SK-N-SH (cell line): ENCODE measurements at regions not wholly inside any gene's neighbourhood (a gene's known extent, or its start where the extent isn't known, plus 50 kb on each side); places are given as distances from the start of the nearest gene placed in this dataset.

ENCODE experiments used
- CTCF ChIA-PET: fragments of 300-600, 350-600 bp; formaldehyde crosslinking; extraction: SDS; loops from one replicate; lab custom pipeline; 2021; lab: Yijun Ruan, JAX
- POLR2A ChIA-PET: fragments of 350-600 bp; sonication (Branson Sonifier 250); formaldehyde crosslinking; extraction: SDS; loops from one replicate; lab custom pipeline; 2020; ENCODE audit warnings: antibody characterized with exemption, inconsistent platforms; lab: Yijun Ruan, JAX
- DNase-seq: peaks from one replicate; pipeline ENCODE4 v3.0.0; 2012
- H2AFZ ChIP-seq: fragments of 200-600 bp; sonication (generic); 2 replicates; pipeline ENCODE4 v1.8.1; 2016; ENCODE audit warnings: antibody characterized with exemption, mild to moderate bottlenecking, low read depth
- H3F3A ChIP-seq: fragments of 200-600 bp; sonication (generic); replicated peaks from 2 replicates; pipeline ENCODE3; 2016; ENCODE audit warnings: antibody characterized with exemption, mild to moderate bottlenecking; ENCODE audit not compliant: insufficient read depth
- H3K27ac ChIP-seq, 2 experiments: fragments of 200-500 bp in 1 of 2; fragments of 200-600 bp in 1 of 2; sonication (Bioruptor generic) in 1 of 2; sonication (generic), shearing (Covaris generic) in 1 of 2; 2 replicates each; pipeline versions ENCODE4 v1.5.1 to v1.6.1; 2014 to 2016; ENCODE audit warnings: low read depth in 2 of 2, inconsistent platforms in 1 of 2, low read length in 1 of 2, mild to moderate bottlenecking in 1 of 2, mixed read lengths in 1 of 2
- H3K27me3 ChIP-seq: fragments of 200-600 bp; sonication (generic), shearing (Covaris generic); 2 replicates; pipeline ENCODE4 v1.6.1; 2016; ENCODE audit warnings: mixed run types; ENCODE audit not compliant: insufficient read depth
- H3K36me3 ChIP-seq, 2 experiments: fragments of 200-500 bp in 1 of 2; fragments of 200-600 bp in 1 of 2; sonication (Bioruptor generic) in 1 of 2; sonication (generic) in 1 of 2; replicated peaks in 1 of 2; 2 replicates each; pipeline versions ENCODE3 to v1.5.1; 2014 to 2016; ENCODE audit warnings: low read length in 1 of 2, mild to moderate bottlenecking in 1 of 2; ENCODE audit not compliant: insufficient read depth in 2 of 2, control insufficient read depth in 1 of 2
- H3K4me1 ChIP-seq, 2 experiments: fragments of 200-500 bp in 1 of 2; fragments of 200-600 bp in 1 of 2; sonication (Bioruptor generic) in 1 of 2; sonication (generic), shearing (Covaris generic) in 1 of 2; 2 replicates each; pipeline versions ENCODE4 v1.5.1 to v1.6.1; 2014 to 2016; ENCODE audit warnings: low read depth in 1 of 2, low read length in 1 of 2, mixed run types in 1 of 2; ENCODE audit not compliant: insufficient read depth in 2 of 2, control insufficient read depth in 1 of 2
- H3K4me2 ChIP-seq: fragments of 200-600 bp; sonication (generic), shearing (Covaris generic); 2 replicates; pipeline ENCODE4 v1.6.1; 2017; ENCODE audit warnings: mixed run types
- H3K4me3 ChIP-seq, 2 experiments: fragments of 200-500 bp in 1 of 2; fragments of 200-600 bp in 1 of 2; sonication (Bioruptor generic) in 1 of 2; sonication (generic), shearing (Covaris generic) in 1 of 2; 2 replicates each; pipeline versions ENCODE4 v1.5.1 to v1.8.1; 2014 to 2016; ENCODE audit warnings: low read depth in 2 of 2, inconsistent platforms in 1 of 2, low read length in 1 of 2, mild to moderate bottlenecking in 1 of 2, mixed read lengths in 1 of 2, moderate library complexity in 1 of 2
- H3K79me2 ChIP-seq: fragments of 200-600 bp; sonication (generic); 2 replicates; pipeline ENCODE4 v1.8.1; 2017; ENCODE audit warnings: mild to moderate bottlenecking; ENCODE audit not compliant: insufficient read depth
- H3K9ac ChIP-seq: fragments of 200-600 bp; sonication (generic); 2 replicates; pipeline ENCODE4 v1.6.1; 2017; ENCODE audit warnings: mixed run types
- H3K9me2 ChIP-seq: fragments of 200-600 bp; sonication (generic); 2 replicates; pipeline ENCODE4 v1.6.1; 2017; ENCODE audit warnings: mixed run types
- H3K9me3 ChIP-seq: fragments of 200-600 bp; sonication (generic); 2 replicates; pipeline ENCODE4 v1.6.1; 2017; ENCODE audit warnings: mixed run types, mild to moderate bottlenecking, moderate library complexity
- H4K20me1 ChIP-seq: fragments of 200-600 bp; sonication (generic); 2 replicates; pipeline ENCODE4 v1.6.1; 2017; ENCODE audit warnings: mild to moderate bottlenecking, mixed run types; ENCODE audit not compliant: insufficient read depth
- CHD2 ChIP-seq: fragments of 150-350 bp; IDR thresholded peaks from 2 replicates; pipeline ENCODE4 v1.6.1; 2018; ENCODE audit warnings: low read length; ENCODE audit not compliant: partially characterized antibody
- CTCF ChIP-seq: fragments of 200-600 bp; sonication (generic); IDR thresholded peaks from 2 replicates; pipeline ENCODE4 v1.6.1; 2017; ENCODE audit warnings: antibody characterized with exemption, mild to moderate bottlenecking, moderate library complexity
- FOXJ3 ChIP-seq: sonication (generic); formaldehyde crosslinking; IDR thresholded peaks from 2 replicates; pipeline ENCODE4 v1.5.1; 2020; ENCODE audit warnings: mild to moderate bottlenecking, missing genetic modification reagents
- FOXM1 ChIP-seq: IDR thresholded peaks from 2 replicates; pipeline ENCODE4 v1.4.0; 2012; ENCODE audit warnings: low read depth, mild to moderate bottlenecking
- GABPA ChIP-seq: IDR thresholded peaks from 2 replicates; pipeline ENCODE4 v1.4.0; 2012; ENCODE audit warnings: low read depth, mild to moderate bottlenecking
- GATA2 ChIP-seq: sonication (generic); formaldehyde crosslinking; IDR thresholded peaks from 2 replicates; pipeline ENCODE4 v1.5.0; 2020; ENCODE audit warnings: mild to moderate bottlenecking, missing genetic modification reagents
- IRF3 ChIP-seq: fragments of 150-350 bp; IDR thresholded peaks from 2 replicates; pipeline ENCODE4 v1.6.1; 2016; ENCODE audit warnings: mild to moderate bottlenecking, low read depth, low read length
- MAX ChIP-seq: IDR thresholded peaks from 2 replicates; pipeline ENCODE4 v1.4.0; 2012; ENCODE audit warnings: low read depth
- NRF1 ChIP-seq: IDR thresholded peaks from 2 replicates; pipeline ENCODE4 v1.6.1; 2012; ENCODE audit warnings: low read depth, mild to moderate bottlenecking, low read length
- POLR2AphosphoS5 ChIP-seq: IDR thresholded peaks from 2 replicates; pipeline ENCODE4 v1.6.1; 2012; ENCODE audit warnings: low read depth, low read length
- RCOR1 ChIP-seq: fragments of 150-350 bp; IDR thresholded peaks from 2 replicates; pipeline ENCODE4 v1.6.1; 2017; ENCODE audit warnings: antibody characterized with exemption, low read length
- REST ChIP-seq: IDR thresholded peaks from 2 replicates; pipeline ENCODE4 v1.6.1; 2012; ENCODE audit warnings: mild to moderate bottlenecking, low read depth, low read length, moderate library complexity
- RFX5 ChIP-seq: IDR thresholded peaks from 2 replicates; pipeline ENCODE4 v1.6.1; 2012; ENCODE audit warnings: mild to moderate bottlenecking, improper control_type of control experiment, low read length
- SIN3A ChIP-seq: IDR thresholded peaks from 2 replicates; pipeline ENCODE4 v1.6.1; 2012; ENCODE audit warnings: low read depth, mild to moderate bottlenecking, low read length, moderate library complexity, borderline replicate concordance
- SMC3 ChIP-seq: IDR thresholded peaks from 2 replicates; pipeline ENCODE4 v1.6.1; 2012; ENCODE audit warnings: low read depth, low read length, improper control_type of control experiment
- USF2 ChIP-seq: fragments of 150-350 bp; IDR thresholded peaks from 2 replicates; pipeline ENCODE4 v1.6.1; 2017; ENCODE audit warnings: antibody characterized with exemption, low read length, low read depth, borderline replicate concordance
- WGBS: methylation state at CpG from one replicate; pipeline ENCODE4 v1.1.6; 2017; ENCODE audit warnings: low lambda C conversion rate; 5-methylcytosine and 5-hydroxymethylcytosine counted together

GRCh38 chr2:52396836-52397235 is 1364.9 kb upstream of the NRXN1 start:
- 4% methylated on average over 1 of the region's 1 CpG for WGBS
- no peak overlapping the region for H3K9ac ChIP-seq
- ChIA-PET CTCF (no interaction called here), POLR2A (no interaction called here)
- TF ChIP-seq NRF1: no peak
- TF ChIP-seq FOXM1: no peak
- TF ChIP-seq CHD2: no peak
- TF ChIP-seq RFX5: no peak
- no peak for TF ChIP-seq RCOR1
- TF ChIP-seq REST: no peak
- TF ChIP-seq CTCF: no peak
- no peaks in the 10 kb centered on the region for H4K20me1 ChIP-seq
- no peaks in the 10 kb centered on the region for H3K79me2 ChIP-seq
- no peak overlapping the region for H2AFZ ChIP-seq
- no peaks in the 10 kb centered on the region; a peak in 1 of 4 replicates for H3K4me1 ChIP-seq
- no peak overlapping the region for H3K4me2 ChIP-seq
- no peaks in the 10 kb centered on the region for H3K36me3 ChIP-seq
- H3K4me3 ChIP-seq: no peak overlapping the region
- DNase-seq: no peak
- no peaks in the 10 kb centered on the region for H3K27me3 ChIP-seq
- no peaks in the 10 kb centered on the region for H3F3A ChIP-seq
- H3K9me3 ChIP-seq: no peaks in the 10 kb centered on the region
- H3K9me2 ChIP-seq: no peaks in the 10 kb centered on the region
- no peak overlapping the region for H3K27ac ChIP-seq

GRCh38 chr2:52395912-52396311 is 1364.0 kb upstream of the NRXN1 start:
- no peak overlapping the region for H3K27ac ChIP-seq
- H3K9me2 ChIP-seq: no peaks in the 10 kb centered on the region
- no peak overlapping the region for H3K9ac ChIP-seq
- POLR2A ChIA-PET: no interaction called here
- no peaks in the 10 kb centered on the region for H3F3A ChIP-seq
- H3K9me3 ChIP-seq: no peaks in the 10 kb centered on the region
- no peak for DNase-seq
- no peak overlapping the region for H3K4me3 ChIP-seq
- no peaks in the 10 kb centered on the region for H3K36me3 ChIP-seq
- H3K4me1 ChIP-seq: no peaks in the 10 kb centered on the region; a peak in 1 of 4 replicates
- 4% methylated on average over 1 of the region's 1 CpG for WGBS
- CTCF ChIA-PET: no interaction called here
- H3K27me3 ChIP-seq: no peaks in the 10 kb centered on the region
- no peaks in the 10 kb centered on the region for H3K79me2 ChIP-seq
- H3K4me2 ChIP-seq: no peak overlapping the region
- no peak overlapping the region for H2AFZ ChIP-seq
- H4K20me1 ChIP-seq: no peaks in the 10 kb centered on the region
- TF ChIP-seq POLR2AphosphoS5 (no peak), IRF3 (no peak), CHD2 (no peak), GABPA (no peak), FOXJ3 (no peak), SMC3 (no peak), RCOR1 (no peak), REST (no peak), SIN3A (no peak), USF2 (no peak), GATA2 (CRISPR knock-in tag) (no peak), MAX (no peak), NRF1 (no peak)
